Progenitor cell of endocrine pancreas (in vitro differentiated cells): ENCODE measurements at regions not wholly inside any gene's neighbourhood (a gene's known extent, or its start where the extent isn't known, plus 50 kb on each side); places are given as distances from the start of the nearest gene placed in this dataset.

ENCODE experiments used
- DNase-seq: peaks from one replicate; pipeline ENCODE4 v3.0.0; 2021; ENCODE audit warnings: low spot score; ENCODE audit not compliant: unreplicated experiment
- H3K27ac Mint-ChIP-seq: 2 replicates; pipeline ENCODE4 v1.8.0; 2021; ENCODE audit warnings: mild to moderate bottlenecking, moderate library complexity, mixed read lengths
- H3K27me3 Mint-ChIP-seq: 2 replicates; pipeline ENCODE4 v1.8.0; 2021; ENCODE audit warnings: mixed read lengths
- H3K36me3 Mint-ChIP-seq: 2 replicates; pipeline ENCODE4 v1.8.0; 2022; ENCODE audit warnings: mixed read lengths; ENCODE audit not compliant: insufficient read depth
- H3K4me1 Mint-ChIP-seq: 2 replicates; pipeline ENCODE4 v1.8.0; 2021; ENCODE audit warnings: low read depth, mixed read lengths
- H3K4me3 Mint-ChIP-seq: 2 replicates; pipeline ENCODE4 v1.8.0; 2021; ENCODE audit warnings: low read depth, mild to moderate bottlenecking, moderate library complexity, mixed read lengths
- H3K9me3 Mint-ChIP-seq: 2 replicates; pipeline ENCODE4 v1.8.0; 2021; ENCODE audit warnings: low read depth, mixed read lengths
- CTCF ChIP-seq: fragments of 200-600 bp; sonication (generic); IDR thresholded peaks from one replicate; pipeline ENCODE4 v1.5.0; 2021; ENCODE audit warnings: antibody characterized with exemption, mild to moderate bottlenecking; ENCODE audit not compliant: unreplicated experiment

- H3K36me3 Mint-ChIP-seq = no peaks in the 10 kb centered on the region
- DNase-seq = no peak
- no peak overlapping the region for H3K4me3 Mint-ChIP-seq
- no peak for TF ChIP-seq CTCF
- H3K27me3 Mint-ChIP-seq = peaks cover 2% of the 10 kb centered on the region
- peaks cover 4% of the 10 kb centered on the region for H3K4me1 Mint-ChIP-seq
- no peaks in the 10 kb centered on the region for H3K9me3 Mint-ChIP-seq
- H3K27ac Mint-ChIP-seq = no peak overlapping the region
Measured at GRCh38 chr11:105226766-105227165, 87.2 kb upstream of the CARD18 start.

- H3K4me1 Mint-ChIP-seq = peaks cover 4% of the 10 kb centered on the region
- H3K27ac Mint-ChIP-seq = no peak overlapping the region
- H3K9me3 Mint-ChIP-seq = no peaks in the 10 kb centered on the region
- no peak overlapping the region for H3K4me3 Mint-ChIP-seq
- TF ChIP-seq CTCF = no peak
- peaks cover 2% of the 10 kb centered on the region for H3K27me3 Mint-ChIP-seq
- H3K36me3 Mint-ChIP-seq = no peaks in the 10 kb centered on the region
- no peak for DNase-seq
Measured at GRCh38 chr11:105226091-105226490, 86.5 kb upstream of the CARD18 start.

GRCh38 chr11:105224482-105225253 lies 85.1 kb upstream of the CARD18 start:
- Mint-ChIP-seq H3K27me3 (peaks cover 2% of the 10 kb centered on the region), H3K4me1 (peaks cover 4% of the 10 kb centered on the region)

GRCh38 chr11:105220121-105220520 lies 80.6 kb upstream of the CARD18 start:
- no peak overlapping the region for H3K27ac Mint-ChIP-seq
- H3K4me1 Mint-ChIP-seq = peaks cover 5% of the 10 kb centered on the region
- no peaks in the 10 kb centered on the region for H3K36me3 Mint-ChIP-seq
- H3K4me3 Mint-ChIP-seq = no peak overlapping the region
- DNase-seq = no peak
- no peaks in the 10 kb centered on the region for H3K9me3 Mint-ChIP-seq
- no peak for TF ChIP-seq CTCF
- peaks cover 2% of the 10 kb centered on the region for H3K27me3 Mint-ChIP-seq

More at GRCh38 chr11:105224482-105225253, 85.1 kb upstream of the CARD18 start:
- TF ChIP-seq CTCF = no peak
- Mint-ChIP-seq H3K27ac (no peak overlapping the region), H3K4me3 (no peak overlapping the region), H3K9me3 (no peaks in the 10 kb centered on the region), H3K36me3 (no peaks in the 10 kb centered on the region)
- no peak for DNase-seq

GRCh38 chr11:105219670-105220069 lies 80.1 kb upstream of the CARD18 start:
- no peaks in the 10 kb centered on the region for H3K36me3 Mint-ChIP-seq
- H3K27ac Mint-ChIP-seq = no peak overlapping the region
- peaks cover 2% of the 10 kb centered on the region for H3K27me3 Mint-ChIP-seq
- no peak overlapping the region for H3K4me3 Mint-ChIP-seq
- no peak for TF ChIP-seq CTCF
- H3K4me1 Mint-ChIP-seq = peaks cover 5% of the 10 kb centered on the region
- DNase-seq = no peak
- H3K9me3 Mint-ChIP-seq = no peaks in the 10 kb centered on the region
